ENCODE measurements at regions not wholly inside any gene's neighbourhood (a gene's known extent, or its start where the extent isn't known, plus 50 kb on each side); places are given as distances from the start of the nearest gene placed in this dataset.

DNA sequence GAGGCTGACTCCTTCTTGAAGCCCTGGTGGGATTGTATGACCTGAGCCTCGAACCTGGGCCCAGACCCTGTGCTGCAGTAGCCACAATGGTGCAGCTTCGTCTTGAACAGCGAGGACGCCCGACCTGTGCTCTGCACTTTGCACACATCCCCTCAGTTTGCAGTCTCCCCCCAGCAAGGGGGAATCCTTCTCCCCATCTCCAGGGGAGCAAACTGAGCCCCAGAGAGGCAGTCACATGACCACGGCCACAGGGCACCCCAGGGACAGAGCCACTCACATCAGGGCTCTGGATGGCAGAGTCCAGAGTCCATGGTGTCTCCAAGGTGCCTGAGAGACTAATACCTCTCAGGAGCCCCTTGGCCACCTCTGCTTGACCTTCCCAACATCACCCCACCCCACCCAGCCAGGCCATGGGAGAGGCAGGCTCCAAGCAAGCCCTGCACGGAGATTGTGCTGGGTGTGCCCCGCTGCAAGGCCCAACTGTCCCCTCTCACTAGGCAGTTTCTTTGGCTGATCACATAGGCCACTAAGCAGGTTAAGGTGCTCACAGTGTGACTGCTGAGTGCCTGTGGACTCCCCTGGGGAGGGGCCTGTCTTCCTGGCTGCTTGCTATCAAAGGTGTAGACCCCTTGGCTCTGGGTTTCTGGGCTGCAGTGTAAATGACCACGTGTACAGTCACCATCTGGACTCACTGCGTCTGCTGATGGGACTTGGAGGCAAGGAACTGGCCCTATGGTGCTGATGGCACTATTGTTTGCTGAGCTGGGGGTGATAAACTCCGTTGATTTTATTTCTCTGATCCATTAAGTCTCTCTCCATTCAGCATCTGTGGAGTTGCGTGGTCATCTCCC is 398.1 kb downstream of the MATN1 start:
- no peaks in the 10 kb centered on the region for H3K9me3 ChIP-seq
- TF ChIP-seq, protein P1, sequence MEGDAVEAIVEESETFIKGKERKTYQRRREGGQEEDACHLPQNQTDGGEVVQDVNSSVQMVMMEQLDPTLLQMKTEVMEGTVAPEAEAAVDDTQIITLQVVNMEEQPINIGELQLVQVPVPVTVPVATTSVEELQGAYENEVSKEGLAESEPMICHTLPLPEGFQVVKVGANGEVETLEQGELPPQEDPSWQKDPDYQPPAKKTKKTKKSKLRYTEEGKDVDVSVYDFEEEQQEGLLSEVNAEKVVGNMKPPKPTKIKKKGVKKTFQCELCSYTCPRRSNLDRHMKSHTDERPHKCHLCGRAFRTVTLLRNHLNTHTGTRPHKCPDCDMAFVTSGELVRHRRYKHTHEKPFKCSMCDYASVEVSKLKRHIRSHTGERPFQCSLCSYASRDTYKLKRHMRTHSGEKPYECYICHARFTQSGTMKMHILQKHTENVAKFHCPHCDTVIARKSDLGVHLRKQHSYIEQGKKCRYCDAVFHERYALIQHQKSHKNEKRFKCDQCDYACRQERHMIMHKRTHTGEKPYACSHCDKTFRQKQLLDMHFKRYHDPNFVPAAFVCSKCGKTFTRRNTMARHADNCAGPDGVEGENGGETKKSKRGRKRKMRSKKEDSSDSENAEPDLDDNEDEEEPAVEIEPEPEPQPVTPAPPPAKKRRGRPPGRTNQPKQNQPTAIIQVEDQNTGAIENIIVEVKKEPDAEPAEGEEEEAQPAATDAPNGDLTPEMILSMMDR (IDR thresholded peaks at IDR 0.05; ENCODE audit: low read depth, low read length): no peak
- H3K27me3 ChIP-seq: no peaks in the 10 kb centered on the region
- H3K4me3 ChIP-seq (ENCODE audit: low read depth, low read length): no peak overlapping the region
- no peaks in the 10 kb centered on the region for H3K36me3 ChIP-seq
- H3K4me1 ChIP-seq: no peaks in the 10 kb centered on the region
- DNase-seq: no peak

DNA sequence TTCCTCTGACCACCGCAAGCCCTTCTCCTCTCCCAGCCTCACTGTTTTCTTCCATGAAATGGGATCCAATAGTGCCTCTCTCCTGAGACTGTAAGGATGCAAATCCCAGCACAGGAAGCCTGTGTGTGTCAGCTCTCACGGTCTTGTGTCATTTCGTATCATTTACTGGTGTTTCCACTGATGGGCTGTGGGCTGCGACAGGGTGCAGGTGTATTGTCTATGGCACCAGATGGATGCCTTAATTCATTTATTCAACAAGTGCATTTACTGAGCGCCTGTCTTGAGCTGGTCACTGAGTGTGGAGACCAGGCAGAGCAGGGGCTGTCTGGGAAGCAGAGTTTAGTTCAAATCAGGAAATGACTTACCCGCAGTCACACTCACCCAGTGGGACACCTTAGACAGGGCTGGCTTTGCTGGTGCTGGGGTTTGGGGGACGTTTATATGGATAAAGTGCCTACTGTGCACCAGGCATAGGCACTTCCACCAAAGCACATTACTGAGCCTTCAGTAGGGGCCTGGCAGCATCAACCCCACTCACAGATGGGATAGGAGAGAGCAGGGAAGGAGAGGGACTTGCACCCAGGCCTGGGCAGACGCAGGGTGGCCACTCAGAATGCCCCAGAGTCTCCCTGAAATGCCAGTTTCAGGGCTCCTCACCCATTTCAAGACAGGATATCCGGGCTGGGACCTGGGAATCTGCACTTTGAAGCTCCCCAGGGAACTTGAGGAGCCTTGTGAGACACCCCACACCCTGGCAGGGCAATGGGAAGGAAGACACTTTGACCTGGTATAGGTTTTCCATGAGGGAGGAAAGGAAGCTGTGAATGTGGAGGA is 398.9 kb downstream of the MATN1 start:
- H3K36me3 ChIP-seq: no peaks in the 10 kb centered on the region
- DNase-seq: no peak
- no peak overlapping the region for H3K4me3 ChIP-seq (ENCODE audit: low read depth, low read length)
- H3K4me1 ChIP-seq: no peaks in the 10 kb centered on the region
- TF ChIP-seq, protein P1 (IDR thresholded peaks at IDR 0.05; ENCODE audit: low read depth, low read length): no peak
- no peaks in the 10 kb centered on the region for H3K9me3 ChIP-seq
- no peaks in the 10 kb centered on the region for H3K27me3 ChIP-seq

DNA sequence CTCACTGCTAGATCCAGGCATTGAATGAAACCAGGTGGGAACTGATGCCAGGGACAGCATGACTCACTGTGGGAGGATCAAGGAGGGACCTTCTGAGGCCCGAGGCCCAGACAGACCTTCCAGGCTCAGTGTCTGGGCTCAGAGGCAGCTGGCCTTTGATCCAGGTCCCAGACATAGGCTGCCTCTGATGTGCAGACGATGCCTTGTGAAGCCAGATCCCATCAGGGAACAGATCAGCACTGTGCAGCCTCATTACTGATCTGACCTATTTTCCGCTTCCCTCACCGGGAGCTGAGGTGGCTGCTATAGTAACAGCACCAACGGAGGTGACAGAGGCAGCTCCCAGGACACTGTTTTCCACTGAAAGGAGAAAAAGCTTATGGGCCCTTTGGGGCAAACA is 399.5 kb downstream of the MATN1 start:
- DNase-seq: peak; percentile 15

DNA sequence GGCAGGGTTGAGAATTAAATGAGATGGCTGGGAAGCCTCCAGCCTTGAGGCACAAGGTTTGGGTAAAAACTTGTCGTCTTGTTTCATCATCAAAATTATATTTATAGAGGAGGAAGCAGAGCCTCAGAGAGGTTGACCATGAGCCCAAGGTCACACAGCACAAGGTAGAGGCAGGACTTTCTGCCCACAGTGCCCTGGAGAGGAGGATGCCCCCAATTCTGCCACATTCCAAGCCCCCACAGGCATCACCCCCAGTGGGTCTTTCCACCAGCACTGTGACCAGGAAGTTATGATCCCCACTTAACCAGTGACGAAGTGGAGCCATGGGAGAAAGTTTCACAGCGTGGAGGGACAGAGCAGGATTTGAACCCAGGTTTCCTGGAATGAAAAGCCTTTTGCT is 400.0 kb downstream of the MATN1 start:
- TF ChIP-seq, protein P1 (IDR thresholded peaks at IDR 0.05; ENCODE audit: low read depth, low read length): no peak
- no peaks in the 10 kb centered on the region for H3K9me3 ChIP-seq
- no peak for DNase-seq
- no peak overlapping the region for H3K4me3 ChIP-seq (ENCODE audit: low read depth, low read length)
- H3K36me3 ChIP-seq: no peaks in the 10 kb centered on the region
- no peaks in the 10 kb centered on the region for H3K27me3 ChIP-seq
- H3K4me1 ChIP-seq: no peaks in the 10 kb centered on the region

More for the DNA sequence above, 399.5 kb downstream of the MATN1 start:
- Histone ChIP-seq H3K4me3 (ENCODE audit: low read depth, low read length) (no peak overlapping the region), H3K9me3 (no peaks in the 10 kb centered on the region), H3K4me1 (no peaks in the 10 kb centered on the region), H3K36me3 (no peaks in the 10 kb centered on the region), H3K27me3 (no peaks in the 10 kb centered on the region)
- TF ChIP-seq, protein P1 (IDR thresholded peaks at IDR 0.05; ENCODE audit: low read depth, low read length): no peak

DNA sequence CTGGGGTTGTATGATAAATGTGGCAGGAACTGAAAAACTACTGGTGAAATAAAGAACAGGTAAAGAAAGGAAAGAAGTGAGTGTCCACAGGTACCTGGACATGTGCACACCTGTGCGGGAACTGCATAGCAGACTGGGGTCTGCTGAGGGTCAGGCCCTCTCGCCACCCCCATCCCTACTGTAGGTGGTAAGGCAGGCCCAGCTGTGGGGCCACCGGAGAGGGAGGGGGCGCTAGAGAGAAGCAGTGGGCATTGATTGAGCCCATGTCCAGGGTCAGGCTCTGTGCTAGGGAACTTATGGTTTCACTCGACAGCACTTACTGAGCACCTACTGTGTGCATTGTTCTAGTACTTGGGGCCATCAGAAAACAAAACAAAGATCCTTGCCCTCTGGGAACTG is 400.5 kb downstream of the MATN1 start:
- no peak overlapping the region for H3K4me3 ChIP-seq (ENCODE audit: low read depth, low read length)
- H3K4me1 ChIP-seq: no peaks in the 10 kb centered on the region
- DNase-seq: no peak

More for the DNA sequence above, 400.5 kb downstream of the MATN1 start:
- Histone ChIP-seq H3K36me3 (no peaks in the 10 kb centered on the region), H3K9me3 (no peaks in the 10 kb centered on the region), H3K27me3 (no peaks in the 10 kb centered on the region)
- TF ChIP-seq, protein P1 (IDR thresholded peaks at IDR 0.05; ENCODE audit: low read depth, low read length): peak; percentile 6; the same call in 1 of the 2 replicates
